Testis (tissue), 2 donors: ENCODE measurements at regions not wholly inside any gene's neighbourhood (a gene's known extent, or its start where the extent isn't known, plus 50 kb on each side); places are given as distances from the start of the nearest gene placed in this dataset.

Experiments used
- POLR2A ChIP-seq: fragments of 450-650 bp; IDR thresholded peaks from one replicate; pipeline ENCODE4 v1.6.1; 2017; ENCODE audit warnings: antibody characterized with exemption, mild to moderate bottlenecking, moderate library complexity
- TF ChIP-seq, protein P1 (sequence below), 3 experiments: fragments of 450-650 bp in 2 of 3; fragments of 200-600 bp in 1 of 3; sonication (generic) in 1 of 3; IDR thresholded peaks; one replicate each; pipeline ENCODE4 v1.5.1; 2016 to 2019; ENCODE audit warnings: antibody characterized with exemption in 3 of 3, mild to moderate bottlenecking in 2 of 3, moderate library complexity in 1 of 3

DNA sequence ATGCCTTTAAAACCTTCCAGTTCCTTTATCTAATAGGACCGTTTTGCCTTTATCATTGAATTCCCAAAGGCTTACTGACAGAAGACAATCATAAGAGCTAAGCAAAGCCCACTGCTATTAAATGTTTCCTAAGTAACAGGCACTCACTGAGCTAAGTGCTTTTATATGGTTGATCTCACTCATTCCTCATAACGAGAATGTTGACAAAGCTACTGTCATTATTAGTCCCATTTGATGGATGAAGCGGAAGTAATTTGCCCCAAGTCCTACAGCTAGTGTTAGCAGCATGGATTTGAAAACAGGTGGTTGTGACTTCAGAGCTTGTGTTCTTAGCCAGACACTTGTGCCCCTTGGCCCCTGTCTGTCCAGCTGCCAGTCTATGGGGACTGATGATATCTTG lies 134.8 kb upstream of the SERPINE2 start:
- TF ChIP-seq POLR2A: no peak
- TF ChIP-seq, protein P1, sequence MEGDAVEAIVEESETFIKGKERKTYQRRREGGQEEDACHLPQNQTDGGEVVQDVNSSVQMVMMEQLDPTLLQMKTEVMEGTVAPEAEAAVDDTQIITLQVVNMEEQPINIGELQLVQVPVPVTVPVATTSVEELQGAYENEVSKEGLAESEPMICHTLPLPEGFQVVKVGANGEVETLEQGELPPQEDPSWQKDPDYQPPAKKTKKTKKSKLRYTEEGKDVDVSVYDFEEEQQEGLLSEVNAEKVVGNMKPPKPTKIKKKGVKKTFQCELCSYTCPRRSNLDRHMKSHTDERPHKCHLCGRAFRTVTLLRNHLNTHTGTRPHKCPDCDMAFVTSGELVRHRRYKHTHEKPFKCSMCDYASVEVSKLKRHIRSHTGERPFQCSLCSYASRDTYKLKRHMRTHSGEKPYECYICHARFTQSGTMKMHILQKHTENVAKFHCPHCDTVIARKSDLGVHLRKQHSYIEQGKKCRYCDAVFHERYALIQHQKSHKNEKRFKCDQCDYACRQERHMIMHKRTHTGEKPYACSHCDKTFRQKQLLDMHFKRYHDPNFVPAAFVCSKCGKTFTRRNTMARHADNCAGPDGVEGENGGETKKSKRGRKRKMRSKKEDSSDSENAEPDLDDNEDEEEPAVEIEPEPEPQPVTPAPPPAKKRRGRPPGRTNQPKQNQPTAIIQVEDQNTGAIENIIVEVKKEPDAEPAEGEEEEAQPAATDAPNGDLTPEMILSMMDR (IDR thresholded peaks at IDR 0.05): no peak
